ENCODE measurements at regions not wholly inside any gene's neighbourhood (a gene's known extent, or its start where the extent isn't known, plus 50 kb on each side); places are given as distances from the start of the nearest gene placed in this dataset.

- Histone ChIP-seq H2BK120ac (ENCODE audit: low read depth, low read length) (no peak overlapping the region), H2BK5ac (ENCODE audit: low read length) (no peak overlapping the region), H3K27ac (replicated peaks; ENCODE audit: low read length) (no peak overlapping the region), H3K79me1 (ENCODE audit: low read depth, low read length) (no peaks in the 10 kb centered on the region), H3K23ac (ENCODE audit: low read depth, low read length, poor library complexity) (no peak overlapping the region), H4K91ac (ENCODE audit: low read depth, low read length, poor library complexity) (no peak overlapping the region), H3K4me3 (ENCODE audit: low read length in 2 of 2) (no peak overlapping the region), H2AK5ac (ENCODE audit: low read depth, low read length) (no peak overlapping the region), H2BK12ac (ENCODE audit: low read length) (no peak overlapping the region), H3K14ac (ENCODE audit: low read length) (no peak overlapping the region), H2AFZ (ENCODE audit: low read length) (peak overlapping the region; percentile 49), H4K8ac (ENCODE audit: low read depth, low read length) (no peak overlapping the region), H2BK15ac (ENCODE audit: low read length) (no peak overlapping the region), H3K9me3 (replicated peaks in 1 of 2; ENCODE audit: control insufficient read depth in 2 of 2, insufficient read depth in 1 of 2, low read depth in 1 of 2, low read length in 2 of 2) (no peaks in the 10 kb centered on the region), H3K36me3 (replicated peaks in 1 of 2; ENCODE audit: control insufficient read depth in 2 of 2, insufficient read depth in 2 of 2, low read length in 2 of 2) (no peaks in the 10 kb centered on the region), H3K4me1 (ENCODE audit: control insufficient read depth in 2 of 2, insufficient read depth in 1 of 2, low read depth in 1 of 2, low read length in 2 of 2) (peaks cover 3 to 9% of the 10 kb centered on the region in 2 donors), H3K27me3 (ENCODE audit: control insufficient read depth in 3 of 3, insufficient read depth in 3 of 3, low read depth in 1 of 3, low read length in 3 of 3) (no peaks in the 10 kb centered on the region), H3K18ac (ENCODE audit: low read length) (no peak overlapping the region), H3K4me2 (ENCODE audit: insufficient read depth, low read length, poor library complexity, severe bottlenecking) (no peak overlapping the region), H3K4ac (ENCODE audit: low read length) (no peak overlapping the region), H3K9ac (ENCODE audit: low read depth, low read length, poor library complexity) (no peak overlapping the region)
- peak; percentile 65 for DNase-seq (ENCODE audit: low spot score)
Measured at GRCh38 chr6:14799928-14800327, 445.9 kb upstream of the JARID2 start.

GRCh38 chr6:14802514-14803160 is 443.2 kb upstream of the JARID2 start:
- H3K4me1 ChIP-seq (ENCODE audit: control insufficient read depth in 2 of 2, insufficient read depth in 1 of 2, low read depth in 1 of 2, low read length in 2 of 2): peaks cover 3 to 9% of the 10 kb centered on the region in 2 donors
- H3K36me3 ChIP-seq (replicated peaks in 1 of 2; ENCODE audit: control insufficient read depth in 2 of 2, insufficient read depth in 2 of 2, low read length in 2 of 2): no peaks in the 10 kb centered on the region
- H3K4me3 ChIP-seq (ENCODE audit: low read length in 2 of 2): no peak overlapping the region
- H2AFZ ChIP-seq (ENCODE audit: low read length): no peak overlapping the region
- H2BK120ac ChIP-seq (ENCODE audit: low read depth, low read length): no peak overlapping the region
- no peak for DNase-seq (ENCODE audit: low spot score)
- H3K27me3 ChIP-seq (ENCODE audit: control insufficient read depth in 3 of 3, insufficient read depth in 3 of 3, low read depth in 1 of 3, low read length in 3 of 3): no peaks in the 10 kb centered on the region
- H2AK5ac ChIP-seq (ENCODE audit: low read depth, low read length): no peak overlapping the region
- no peak overlapping the region for H3K14ac ChIP-seq (ENCODE audit: low read length)
- H3K9me3 ChIP-seq (replicated peaks in 1 of 2; ENCODE audit: control insufficient read depth in 2 of 2, insufficient read depth in 1 of 2, low read depth in 1 of 2, low read length in 2 of 2): no peaks in the 10 kb centered on the region
- H3K4ac ChIP-seq (ENCODE audit: low read length): no peak overlapping the region
- H2BK5ac ChIP-seq (ENCODE audit: low read length): no peak overlapping the region
- WGBS, 2 donors (ENCODE audit: extremely low coverage in 2 of 2, insufficient read length in 2 of 2, insufficient replicate concordance in 1 of 2): no CpG with 5 or more reads among the region's 9 CpGs
- H3K9ac ChIP-seq (ENCODE audit: low read depth, low read length, poor library complexity): no peak overlapping the region
- no peak overlapping the region for H3K23ac ChIP-seq (ENCODE audit: low read depth, low read length, poor library complexity)
- no peak overlapping the region for H4K91ac ChIP-seq (ENCODE audit: low read depth, low read length, poor library complexity)
- H3K4me2 ChIP-seq (ENCODE audit: insufficient read depth, low read length, poor library complexity, severe bottlenecking): no peak overlapping the region
- H2BK12ac ChIP-seq (ENCODE audit: low read length): no peak overlapping the region
- no peaks in the 10 kb centered on the region for H3K79me1 ChIP-seq (ENCODE audit: low read depth, low read length)
- H4K8ac ChIP-seq (ENCODE audit: low read depth, low read length): no peak overlapping the region
- H3K27ac ChIP-seq (replicated peaks; ENCODE audit: low read length): no peak overlapping the region
- H2BK15ac ChIP-seq (ENCODE audit: low read length): no peak overlapping the region
- H3K18ac ChIP-seq (ENCODE audit: low read length): no peak overlapping the region

- Histone ChIP-seq H2AK5ac (ENCODE audit: low read depth, low read length) (peak overlapping the region; percentile 48), H3K9ac (ENCODE audit: low read depth, low read length, poor library complexity) (no peak overlapping the region), H2BK15ac (ENCODE audit: low read length) (peak overlapping the region; percentile 35), H3K4me1 (ENCODE audit: control insufficient read depth in 2 of 2, insufficient read depth in 1 of 2, low read depth in 1 of 2, low read length in 2 of 2) (peaks cover 0 to 3% of the 10 kb centered on the region in 2 donors), H2BK5ac (ENCODE audit: low read length) (no peak overlapping the region), H3K27me3 (ENCODE audit: control insufficient read depth in 3 of 3, insufficient read depth in 3 of 3, low read depth in 1 of 3, low read length in 3 of 3) (no peaks in the 10 kb centered on the region), H3K23ac (ENCODE audit: low read depth, low read length, poor library complexity) (no peak overlapping the region), H4K91ac (ENCODE audit: low read depth, low read length, poor library complexity) (no peak overlapping the region), H3K14ac (ENCODE audit: low read length) (no peak overlapping the region), H3K27ac (replicated peaks; ENCODE audit: low read length) (no peak overlapping the region), H3K18ac (ENCODE audit: low read length) (peak overlapping the region; percentile 29), H3K79me1 (ENCODE audit: low read depth, low read length) (no peaks in the 10 kb centered on the region), H3K4me2 (ENCODE audit: insufficient read depth, low read length, poor library complexity, severe bottlenecking) (no peak overlapping the region), H4K8ac (ENCODE audit: low read depth, low read length) (no peak overlapping the region), H3K4me3 (ENCODE audit: low read length in 2 of 2) (no peak overlapping the region), H3K4ac (ENCODE audit: low read length) (no peak overlapping the region), H2AFZ (ENCODE audit: low read length) (no peak overlapping the region), H3K36me3 (replicated peaks in 1 of 2; ENCODE audit: control insufficient read depth in 2 of 2, insufficient read depth in 2 of 2, low read length in 2 of 2) (no peaks in the 10 kb centered on the region), H2BK12ac (ENCODE audit: low read length) (no peak overlapping the region), H3K9me3 (replicated peaks in 1 of 2; ENCODE audit: control insufficient read depth in 2 of 2, insufficient read depth in 1 of 2, low read depth in 1 of 2, low read length in 2 of 2) (peaks cover 0 to 11% of the 10 kb centered on the region in 2 donors), H2BK120ac (ENCODE audit: low read depth, low read length) (no peak overlapping the region)
- DNase-seq (ENCODE audit: low spot score): no peak
- no CpG with 5 or more reads among the region's 18 CpGs for WGBS, 2 donors (ENCODE audit: extremely low coverage in 2 of 2, insufficient read length in 2 of 2, insufficient replicate concordance in 1 of 2)
Measured at GRCh38 chr6:14804001-14804784, 441.7 kb upstream of the JARID2 start.

- H3K27ac ChIP-seq (replicated peaks; ENCODE audit: low read length): no peak overlapping the region
- H2BK120ac ChIP-seq (ENCODE audit: low read depth, low read length): no peak overlapping the region
- H3K9ac ChIP-seq (ENCODE audit: low read depth, low read length, poor library complexity): no peak overlapping the region
- H2BK12ac ChIP-seq (ENCODE audit: low read length): peak overlapping the region; percentile 33
- no CpG with 5 or more reads among the region's 10 CpGs for WGBS, 2 donors (ENCODE audit: extremely low coverage in 2 of 2, insufficient read length in 2 of 2, insufficient replicate concordance in 1 of 2)
- DNase-seq (ENCODE audit: low spot score): no peak
- no peak overlapping the region for H4K8ac ChIP-seq (ENCODE audit: low read depth, low read length)
- H3K79me1 ChIP-seq (ENCODE audit: low read depth, low read length): no peaks in the 10 kb centered on the region
- no peak overlapping the region for H2AFZ ChIP-seq (ENCODE audit: low read length)
- no peak overlapping the region for H3K4me3 ChIP-seq (ENCODE audit: low read length in 2 of 2)
- peak overlapping the region; percentile 29 for H3K18ac ChIP-seq (ENCODE audit: low read length)
- H3K9me3 ChIP-seq (replicated peaks in 1 of 2; ENCODE audit: control insufficient read depth in 2 of 2, insufficient read depth in 1 of 2, low read depth in 1 of 2, low read length in 2 of 2): peaks cover 0 to 11% of the 10 kb centered on the region in 2 donors
- H3K23ac ChIP-seq (ENCODE audit: low read depth, low read length, poor library complexity): no peak overlapping the region
- no peak overlapping the region for H3K4ac ChIP-seq (ENCODE audit: low read length)
- no peaks in the 10 kb centered on the region for H3K27me3 ChIP-seq (ENCODE audit: control insufficient read depth in 3 of 3, insufficient read depth in 3 of 3, low read depth in 1 of 3, low read length in 3 of 3)
- H3K14ac ChIP-seq (ENCODE audit: low read length): peak overlapping the region; percentile 32
- peak overlapping the region; percentile 35 for H2BK15ac ChIP-seq (ENCODE audit: low read length)
- H3K36me3 ChIP-seq (replicated peaks in 1 of 2; ENCODE audit: control insufficient read depth in 2 of 2, insufficient read depth in 2 of 2, low read length in 2 of 2): no peaks in the 10 kb centered on the region
- H3K4me2 ChIP-seq (ENCODE audit: insufficient read depth, low read length, poor library complexity, severe bottlenecking): no peak overlapping the region
- peak overlapping the region; percentile 48 for H2AK5ac ChIP-seq (ENCODE audit: low read depth, low read length)
- H2BK5ac ChIP-seq (ENCODE audit: low read length): no peak overlapping the region
- H4K91ac ChIP-seq (ENCODE audit: low read depth, low read length, poor library complexity): no peak overlapping the region
- H3K4me1 ChIP-seq (ENCODE audit: control insufficient read depth in 2 of 2, insufficient read depth in 1 of 2, low read depth in 1 of 2, low read length in 2 of 2): peaks cover 0 to 3% of the 10 kb centered on the region in 2 donors
Measured at GRCh38 chr6:14804785-14805210, 441.1 kb upstream of the JARID2 start.
